ENCODE measurements at regions not wholly inside any gene's neighbourhood (a gene's known extent, or its start where the extent isn't known, plus 50 kb on each side); places are given as distances from the start of the nearest gene placed in this dataset.
"Not testable (repeated sequence)": the region's sequence is repeated elsewhere in the genome, so short reads cannot be mapped to it uniquely, and the experiment has no call there.

DNA sequence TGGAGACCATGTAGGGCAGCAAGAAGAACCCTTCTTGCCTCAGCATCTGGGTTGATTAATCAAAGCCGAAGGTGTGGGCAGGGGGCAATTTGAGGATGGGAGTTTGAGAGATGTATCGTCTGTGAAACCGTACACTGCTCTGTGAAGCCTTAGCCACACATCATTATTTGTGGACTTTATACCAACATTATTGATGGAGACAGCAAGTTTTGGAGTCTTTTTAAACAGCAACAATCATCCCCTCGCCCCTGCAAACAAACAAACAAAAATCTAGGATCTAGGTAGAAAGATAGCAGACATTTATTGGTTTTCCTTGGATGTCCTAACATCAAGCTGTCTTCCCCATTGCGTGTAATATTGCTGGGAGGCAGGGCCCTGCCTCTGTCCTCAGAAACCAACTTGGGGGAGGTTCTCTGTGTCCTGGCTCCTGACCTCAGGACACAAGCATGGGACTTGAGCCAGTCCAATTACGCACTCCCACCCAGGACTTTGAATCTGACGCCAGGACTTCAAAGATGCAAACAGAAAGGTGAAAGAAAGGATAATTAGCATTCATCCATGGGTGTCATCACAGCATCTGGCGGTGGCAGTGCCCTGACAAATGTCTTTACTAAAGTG is 61.6 kb upstream of the PLET1 start:
- DNase-seq (ENCODE audit: insufficient read length, low spot score) (no peak), FAIRE-seq (no peak)
- TF ChIP-seq POU2F2 (IDR thresholded peaks at IDR 0.05; ENCODE audit: low read depth, low read length), result no peak
- TF ChIP-seq POLR2A (IDR thresholded peaks at IDR 0.05; ENCODE audit: low read depth, low read length), result no peak
- TF ChIP-seq POLR2AphosphoS5 (IDR thresholded peaks at IDR 0.05; ENCODE audit: low read depth, low read length), result no peak
- no peak for TF ChIP-seq SPI1 (IDR thresholded peaks at IDR 0.05; ENCODE audit: low read depth, low read length)
- TF ChIP-seq TAF1 (IDR thresholded peaks at IDR 0.05; ENCODE audit: low read depth, low read length), result no peak
- TF ChIP-seq PAX5 (IDR thresholded peaks at IDR 0.05; ENCODE audit: insufficient read depth, low read length, severe bottlenecking), result no peak

DNA sequence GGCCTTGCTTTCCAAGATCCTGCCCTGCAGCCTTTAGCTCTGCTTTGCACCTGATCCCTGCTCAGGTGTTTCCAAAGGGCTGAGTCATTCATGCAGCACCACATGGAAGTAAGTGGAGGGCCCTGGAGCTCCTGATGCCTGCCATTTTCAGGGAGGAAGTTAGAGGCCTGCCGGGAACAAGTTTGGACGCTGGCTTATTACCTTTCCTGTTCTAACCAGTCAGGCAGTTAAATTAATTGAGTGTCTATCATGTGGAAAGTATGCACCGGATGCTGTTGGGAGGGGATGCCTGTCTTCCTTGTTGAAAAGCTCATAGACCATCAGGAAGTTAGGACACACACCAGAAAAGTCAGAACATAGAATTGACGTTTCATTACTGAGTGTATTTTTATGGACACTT is 73.7 kb upstream of the PLET1 start:
- DNase-seq (ENCODE audit: insufficient read length, low spot score) (no peak), FAIRE-seq (no peak)
- TF ChIP-seq TAF1 (IDR thresholded peaks at IDR 0.05; ENCODE audit: low read depth, low read length), result no peak
- TF ChIP-seq PAX5 (IDR thresholded peaks at IDR 0.05; ENCODE audit: insufficient read depth, low read length, severe bottlenecking), result no peak
- no peak for TF ChIP-seq SPI1 (IDR thresholded peaks at IDR 0.05; ENCODE audit: low read depth, low read length)

DNA sequence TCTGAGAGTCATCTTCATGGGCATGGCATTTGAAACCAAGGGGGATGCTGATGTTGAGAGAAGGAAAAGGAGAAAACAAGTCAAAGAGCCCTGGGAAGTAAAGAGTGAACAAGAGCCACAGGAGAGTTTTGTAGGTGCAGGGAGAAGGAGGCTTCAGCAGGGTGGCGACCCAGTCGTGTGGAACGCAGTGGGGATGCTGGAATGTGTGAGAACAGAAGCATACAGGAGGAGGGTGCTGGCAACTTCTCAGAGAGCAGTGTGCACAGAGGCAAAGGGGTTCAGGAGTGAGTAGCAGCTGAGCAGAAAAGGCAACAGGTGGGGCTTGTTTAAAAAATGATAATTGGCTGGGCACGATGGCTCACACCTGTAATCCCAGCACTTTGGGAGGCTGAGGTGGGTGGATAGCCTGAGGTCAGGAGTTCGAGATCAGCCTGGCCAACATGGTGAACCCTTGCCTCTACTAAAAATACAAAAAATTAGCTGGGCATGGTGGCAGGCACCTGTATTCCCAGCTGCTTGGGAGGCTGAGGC is 75.8 kb upstream of the PLET1 start:
- TF ChIP-seq PAX5 (IDR thresholded peaks at IDR 0.05; ENCODE audit: insufficient read depth, low read length, severe bottlenecking) (no peak), SPI1 (IDR thresholded peaks at IDR 0.05; ENCODE audit: low read depth, low read length) (no peak), POU2F2 (IDR thresholded peaks at IDR 0.05; ENCODE audit: low read depth, low read length) (no peak), POLR2AphosphoS5 (IDR thresholded peaks at IDR 0.05; ENCODE audit: low read depth, low read length) (no peak)
- no peak for FAIRE-seq

DNA sequence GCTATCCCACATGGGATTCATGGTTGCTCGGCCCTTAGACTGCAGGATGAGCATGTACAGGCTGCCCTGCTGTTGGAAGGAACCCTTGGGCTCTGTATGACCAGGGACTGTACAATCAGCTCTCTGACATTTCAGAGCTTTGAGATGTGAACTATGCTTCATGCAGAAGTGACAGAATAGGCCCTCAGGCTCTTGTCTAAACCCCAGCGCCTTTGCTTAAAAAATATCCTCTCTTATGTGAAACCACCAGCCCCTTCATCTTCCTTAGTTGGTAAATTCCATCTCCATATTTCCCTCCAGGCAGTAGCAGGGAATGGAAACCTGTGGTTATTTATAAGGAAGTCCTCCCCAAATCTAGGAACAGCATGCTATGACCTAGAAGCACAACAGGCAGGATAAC is 78.9 kb upstream of the PLET1 start:
- no peak for TF ChIP-seq POU2F2 (IDR thresholded peaks at IDR 0.05; ENCODE audit: low read depth, low read length)
- DNase-seq (ENCODE audit: insufficient read length, low spot score), result no peak
- no peak for FAIRE-seq

More for the DNA sequence above, 75.8 kb upstream of the PLET1 start:
- DNase-seq (ENCODE audit: insufficient read length, low spot score), result no peak

DNA sequence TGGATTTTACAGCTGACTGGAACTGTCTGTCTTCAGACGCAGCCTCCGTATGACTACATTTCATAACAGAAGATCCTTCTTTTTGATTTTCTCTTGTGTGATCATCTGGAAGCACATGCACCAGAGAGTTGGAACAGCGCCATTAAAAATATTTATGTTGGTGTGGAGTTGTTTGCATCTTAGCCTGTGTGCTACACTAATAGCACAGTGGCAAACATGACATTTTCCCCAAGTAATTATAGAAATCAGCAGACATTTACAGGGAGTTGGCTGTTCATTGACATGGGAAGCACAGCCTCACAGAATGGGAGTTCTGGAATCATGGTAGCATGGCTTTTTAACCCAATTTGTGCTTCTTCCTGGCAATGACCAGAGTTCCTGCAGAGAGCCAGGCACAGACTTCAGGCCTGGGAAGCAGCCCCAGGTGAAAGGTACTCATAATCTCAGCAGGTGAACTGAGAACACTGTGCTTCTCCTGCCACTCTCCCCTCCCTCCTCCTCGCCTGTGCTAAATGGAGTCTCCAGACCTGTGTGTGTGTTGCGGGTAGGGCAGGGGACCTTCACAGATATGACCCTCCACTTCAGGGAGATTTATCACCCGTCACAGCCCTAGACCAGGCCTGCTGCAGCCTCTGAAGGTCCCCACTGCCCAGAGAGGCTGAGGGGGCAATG is 82.8 kb upstream of the PLET1 start:
- DNase-seq (ENCODE audit: insufficient read length, low spot score) (no peak), FAIRE-seq (no peak)
- no peak for TF ChIP-seq POU2F2 (IDR thresholded peaks at IDR 0.05; ENCODE audit: low read depth, low read length)
- no peak for TF ChIP-seq POLR2A (IDR thresholded peaks at IDR 0.05; ENCODE audit: low read depth, low read length)
- no peak for TF ChIP-seq PAX5 (IDR thresholded peaks at IDR 0.05; ENCODE audit: insufficient read depth, low read length, severe bottlenecking)
- no peak for TF ChIP-seq POLR2AphosphoS5 (IDR thresholded peaks at IDR 0.05; ENCODE audit: low read depth, low read length)
- TF ChIP-seq SPI1 (IDR thresholded peaks at IDR 0.05; ENCODE audit: low read depth, low read length), result no peak
- no peak for TF ChIP-seq TAF1 (IDR thresholded peaks at IDR 0.05; ENCODE audit: low read depth, low read length)

DNA sequence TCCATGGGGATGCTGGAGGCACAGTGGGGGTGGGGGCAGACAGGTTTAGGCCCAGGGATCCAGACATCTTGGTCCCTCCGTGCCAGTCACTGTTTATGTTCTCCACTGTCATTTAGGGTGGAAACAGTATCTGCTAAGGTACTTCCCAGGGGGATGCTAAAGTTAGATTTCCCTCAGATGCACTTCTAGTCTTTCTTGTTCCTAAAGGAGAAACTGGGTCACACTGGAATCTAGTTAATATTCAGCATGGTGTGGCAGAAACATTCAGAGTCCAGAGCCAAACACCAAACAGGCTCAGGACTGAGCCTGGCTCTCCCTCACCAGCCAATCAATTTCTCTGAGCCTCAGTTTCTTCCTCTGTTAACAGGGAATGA is 83.4 kb upstream of the PLET1 start:
- DNase-seq (ENCODE audit: insufficient read length, low spot score) (no peak), FAIRE-seq (no peak)
- TF ChIP-seq PAX5 (IDR thresholded peaks at IDR 0.05; ENCODE audit: insufficient read depth, low read length, severe bottlenecking) (no peak), SPI1 (IDR thresholded peaks at IDR 0.05; ENCODE audit: low read depth, low read length) (no peak), POLR2A (IDR thresholded peaks at IDR 0.05; ENCODE audit: low read depth, low read length) (no peak), POLR2AphosphoS5 (IDR thresholded peaks at IDR 0.05; ENCODE audit: low read depth, low read length) (no peak), POU2F2 (IDR thresholded peaks at IDR 0.05; ENCODE audit: low read depth, low read length) (no peak), TAF1 (IDR thresholded peaks at IDR 0.05; ENCODE audit: low read depth, low read length) (no peak)

DNA sequence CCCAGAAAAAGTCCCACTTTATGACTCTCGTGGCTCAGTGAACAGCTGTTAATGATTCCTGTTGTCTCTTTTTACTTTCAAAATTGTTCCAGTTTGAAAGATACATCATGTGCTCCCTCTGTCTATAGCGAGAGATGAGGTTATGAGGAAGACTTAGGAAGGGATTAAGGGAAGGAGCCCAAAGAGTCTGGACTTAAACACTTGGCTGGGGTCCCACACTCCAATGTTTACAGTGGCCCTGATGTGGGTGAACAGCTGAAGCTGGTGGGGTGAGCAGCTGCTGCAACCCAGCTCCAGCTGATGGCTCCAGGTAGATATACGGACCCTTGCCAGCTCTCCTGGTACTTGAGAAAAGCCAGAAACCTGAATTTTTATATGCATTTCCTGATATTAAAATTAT is 84.5 kb upstream of the PLET1 start:
- FAIRE-seq (no peak), DNase-seq (ENCODE audit: insufficient read length, low spot score) (no peak)
- no peak for TF ChIP-seq POLR2AphosphoS5 (IDR thresholded peaks at IDR 0.05; ENCODE audit: low read depth, low read length)
- no peak for TF ChIP-seq POU2F2 (IDR thresholded peaks at IDR 0.05; ENCODE audit: low read depth, low read length)
- TF ChIP-seq PAX5 (IDR thresholded peaks at IDR 0.05; ENCODE audit: insufficient read depth, low read length, severe bottlenecking), result no peak
- TF ChIP-seq POLR2A (IDR thresholded peaks at IDR 0.05; ENCODE audit: low read depth, low read length), result no peak
- no peak for TF ChIP-seq TAF1 (IDR thresholded peaks at IDR 0.05; ENCODE audit: low read depth, low read length)
- no peak for TF ChIP-seq SPI1 (IDR thresholded peaks at IDR 0.05; ENCODE audit: low read depth, low read length)

DNA sequence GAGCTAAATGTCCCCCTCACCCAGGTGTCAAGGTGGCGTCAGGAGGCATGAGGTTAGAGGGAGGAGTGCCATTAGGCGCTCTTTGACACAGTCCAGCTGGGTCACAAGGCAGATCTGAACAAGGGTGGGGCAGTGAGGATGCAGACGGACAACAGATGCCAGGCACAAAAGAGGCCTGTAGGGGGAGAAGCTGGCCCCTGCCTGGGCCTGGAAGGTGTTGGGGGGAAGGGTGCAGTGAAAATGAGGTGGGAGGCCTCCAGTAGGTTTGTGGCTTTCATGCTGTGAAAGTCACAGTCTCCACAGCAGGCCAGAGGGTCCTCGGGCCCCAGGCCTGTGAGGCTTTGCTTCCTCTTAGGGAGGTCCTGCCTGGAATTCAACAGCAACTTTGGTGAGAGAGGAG is 85.0 kb upstream of the PLET1 start:
- FAIRE-seq (peak; percentile 9), DNase-seq (ENCODE audit: insufficient read length, low spot score) (no peak)
- TF ChIP-seq POU2F2 (IDR thresholded peaks at IDR 0.05; ENCODE audit: low read depth, low read length), result no peak
- TF ChIP-seq POLR2AphosphoS5 (IDR thresholded peaks at IDR 0.05; ENCODE audit: low read depth, low read length), result no peak
- no peak for TF ChIP-seq TAF1 (IDR thresholded peaks at IDR 0.05; ENCODE audit: low read depth, low read length)
- no peak for TF ChIP-seq POLR2A (IDR thresholded peaks at IDR 0.05; ENCODE audit: low read depth, low read length)
- TF ChIP-seq SPI1 (IDR thresholded peaks at IDR 0.05; ENCODE audit: low read depth, low read length), result no peak
- TF ChIP-seq PAX5 (IDR thresholded peaks at IDR 0.05; ENCODE audit: insufficient read depth, low read length, severe bottlenecking), result no peak

DNA sequence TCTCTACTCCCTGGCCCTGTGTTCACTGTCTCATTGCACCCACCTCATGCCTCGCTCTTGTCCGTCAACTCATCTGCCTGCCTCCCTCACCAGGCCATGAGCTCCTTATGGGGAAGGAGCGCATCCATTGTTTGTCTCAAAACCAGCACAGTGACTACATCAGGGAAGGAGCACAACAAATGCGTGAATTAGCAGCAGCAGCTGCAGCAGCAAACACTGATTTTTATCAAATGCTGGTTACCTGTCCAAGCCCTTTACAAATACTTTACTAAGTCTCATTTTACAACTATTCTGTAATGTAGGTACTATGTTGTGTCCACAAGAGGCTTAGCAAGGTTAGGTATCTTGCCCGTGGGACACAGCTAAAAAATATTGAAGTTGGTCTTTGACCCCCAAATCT is 85.9 kb upstream of the PLET1 start:
- TF ChIP-seq POU2F2 (IDR thresholded peaks at IDR 0.05; ENCODE audit: low read depth, low read length), result no peak
- no peak for TF ChIP-seq TAF1 (IDR thresholded peaks at IDR 0.05; ENCODE audit: low read depth, low read length)
- TF ChIP-seq POLR2AphosphoS5 (IDR thresholded peaks at IDR 0.05; ENCODE audit: low read depth, low read length), result no peak
- TF ChIP-seq POLR2A (IDR thresholded peaks at IDR 0.05; ENCODE audit: low read depth, low read length), result no peak
- TF ChIP-seq PAX5 (IDR thresholded peaks at IDR 0.05; ENCODE audit: insufficient read depth, low read length, severe bottlenecking), result no peak
- TF ChIP-seq SPI1 (IDR thresholded peaks at IDR 0.05; ENCODE audit: low read depth, low read length), result no peak
- DNase-seq (ENCODE audit: insufficient read length, low spot score) (no peak), FAIRE-seq (no peak)

DNA sequence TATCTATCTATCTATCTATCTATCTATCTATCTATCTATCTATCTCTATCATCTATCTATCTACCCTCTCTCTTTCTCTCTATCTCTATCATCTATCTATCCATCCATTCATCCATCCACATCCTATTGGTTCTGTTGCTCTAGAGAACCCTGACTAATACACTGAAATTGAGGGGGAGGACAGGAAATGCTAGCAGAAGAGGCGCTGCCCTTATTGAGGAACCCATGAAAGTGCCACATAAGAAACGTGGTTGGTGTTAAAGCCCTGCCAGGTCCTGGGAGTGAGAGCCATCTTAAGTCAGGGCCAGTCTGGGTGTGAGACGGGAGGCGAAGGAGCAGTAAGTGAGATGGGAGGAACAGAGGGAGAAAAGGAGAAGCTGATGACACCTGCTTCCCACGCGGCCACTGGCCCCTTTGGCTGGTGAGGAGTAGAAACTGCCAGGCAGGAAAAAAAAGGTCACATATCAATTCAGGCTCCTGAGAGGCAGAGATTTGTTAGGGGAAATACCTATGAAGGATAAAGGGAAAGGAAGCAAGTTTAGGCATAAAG is 87.9 kb upstream of the PLET1 start:
- DNase-seq (ENCODE audit: insufficient read length, low spot score), result no peak
- FAIRE-seq, result no peak
- TF ChIP-seq POLR2A (IDR thresholded peaks at IDR 0.05; ENCODE audit: low read depth, low read length), result no peak
- no peak for TF ChIP-seq POU2F2 (IDR thresholded peaks at IDR 0.05; ENCODE audit: low read depth, low read length)
- TF ChIP-seq SPI1 (IDR thresholded peaks at IDR 0.05; ENCODE audit: low read depth, low read length), result no peak
- no peak for TF ChIP-seq POLR2AphosphoS5 (IDR thresholded peaks at IDR 0.05; ENCODE audit: low read depth, low read length)
- TF ChIP-seq TAF1 (IDR thresholded peaks at IDR 0.05; ENCODE audit: low read depth, low read length), result no peak
- TF ChIP-seq PAX5 (IDR thresholded peaks at IDR 0.05; ENCODE audit: insufficient read depth, low read length, severe bottlenecking), result no peak

DNA sequence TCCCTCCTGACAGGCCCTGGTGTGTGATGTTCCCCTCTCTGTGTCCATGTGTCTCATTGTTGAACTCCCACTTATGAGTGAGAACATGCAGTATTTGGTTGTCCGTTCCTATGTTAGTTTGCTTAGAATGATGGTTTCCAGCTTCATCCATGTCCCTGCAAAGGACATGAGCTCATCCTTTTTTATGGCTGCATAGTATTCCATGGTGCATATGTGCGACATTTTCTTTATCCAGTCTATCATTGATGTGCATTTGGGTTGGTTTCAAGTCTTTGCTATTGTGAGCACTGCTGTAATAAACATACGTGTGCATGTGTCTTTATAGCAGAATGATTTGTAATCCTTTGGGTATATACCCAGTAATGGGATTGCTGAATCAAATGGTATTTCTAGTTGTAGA is 90.8 kb upstream of the PLET1 start:
- not testable (repeated sequence) for DNase-seq (ENCODE audit: insufficient read length, low spot score); FAIRE-seq

All from GM12891 (cell line).